HepG2 (cell line): ENCODE measurements at regions not wholly inside any gene's neighbourhood (a gene's known extent, or its start where the extent isn't known, plus 50 kb on each side); places are given as distances from the start of the nearest gene placed in this dataset.
A peak's percentile ranks its signal among the peaks of the same experiment; 100 is the strongest.

ENCODE experiments used
- ARID3A ChIP-seq: IDR thresholded peaks from 2 replicates; pipeline ENCODE4 v1.6.1; 2012; ENCODE audit warnings: low read depth, low read length, improper control_type of control experiment
- ARNT ChIP-seq: fragments of 450-650 bp; IDR thresholded peaks from 2 replicates; pipeline ENCODE4 v1.6.1; 2017
- ATM ChIP-seq: fragments of 450-650 bp; IDR thresholded peaks from 2 replicates; pipeline ENCODE4 v1.7.1; 2017; ENCODE audit warnings: mild to moderate bottlenecking, borderline replicate concordance
- CBFB ChIP-seq: sonication (generic); formaldehyde crosslinking; IDR thresholded peaks from 2 replicates; pipeline ENCODE4 v1.4.0; 2020; ENCODE audit warnings: missing genetic modification reagents
- GTF3A ChIP-seq: sonication (generic); formaldehyde crosslinking; conservative IDR thresholded peaks from 2 replicates; pipeline ENCODE4 v1.4.0; 2020; ENCODE audit warnings: mild to moderate bottlenecking, missing genetic modification reagents
- HINFP ChIP-seq: sonication (generic); formaldehyde crosslinking; IDR thresholded peaks from 2 replicates; pipeline ENCODE4 v1.4.0; 2020; ENCODE audit warnings: low read depth, mild to moderate bottlenecking, missing genetic modification reagents
- IKZF4 ChIP-seq: sonication (generic); formaldehyde crosslinking; IDR thresholded peaks from 2 replicates; pipeline ENCODE4 v1.5.1; 2020; ENCODE audit warnings: borderline replicate concordance, mild to moderate bottlenecking, low read depth, missing genetic modification reagents; ENCODE audit errors: not compliant biosample characterization
- KAT7 ChIP-seq: IDR thresholded peaks from 2 replicates; pipeline ENCODE4 v1.6.1; 2018; ENCODE audit warnings: borderline replicate concordance, missing compliant biosample characterization
- MAFG ChIP-seq: sonication (generic); formaldehyde crosslinking; IDR thresholded peaks from 2 replicates; pipeline ENCODE4 v1.5.1; 2020; ENCODE audit warnings: mild to moderate bottlenecking, missing genetic modification reagents
- NCOA1 ChIP-seq: sonication (generic); formaldehyde crosslinking; IDR thresholded peaks from 2 replicates; pipeline ENCODE4 v1.9.0; 2021; ENCODE audit warnings: missing genetic modification reagents
- PHF5A ChIP-seq: IDR thresholded peaks from one replicate; pipeline ENCODE4 v1.6.1; 2018; ENCODE audit warnings: low read depth, missing genetic modification reagents; ENCODE audit not compliant: unreplicated experiment
- RFXAP ChIP-seq: sonication (generic); formaldehyde crosslinking; IDR thresholded peaks from 2 replicates; pipeline ENCODE4 v1.4.0; 2020; ENCODE audit warnings: missing genetic modification reagents, borderline replicate concordance
- SMYD3 ChIP-seq: sonication (generic); formaldehyde crosslinking; IDR thresholded peaks from 2 replicates; pipeline ENCODE4 v1.8.1; 2023; ENCODE audit warnings: mild to moderate bottlenecking, missing genetic modification reagents
- TOPORS ChIP-seq: sonication (generic); formaldehyde crosslinking; IDR thresholded peaks from 2 replicates; pipeline ENCODE4 v1.8.0; 2023; ENCODE audit warnings: mild to moderate bottlenecking, missing genetic modification reagents
- ZBTB1 ChIP-seq: sonication (generic); formaldehyde crosslinking; IDR thresholded peaks from 2 replicates; pipeline ENCODE4 v1.4.0; 2020; ENCODE audit warnings: missing genetic modification reagents, borderline replicate concordance
- ZNF224 ChIP-seq: sonication (generic); formaldehyde crosslinking; IDR thresholded peaks from 2 replicates; pipeline ENCODE4 v1.5.0; 2020; ENCODE audit warnings: mild to moderate bottlenecking, missing genetic modification reagents
- ZNF263 ChIP-seq: sonication (generic); formaldehyde crosslinking; IDR thresholded peaks from 2 replicates; pipeline ENCODE4 v1.4.0; 2020; ENCODE audit warnings: missing genetic modification reagents
- ZNF274 ChIP-seq: sonication (generic); formaldehyde crosslinking; IDR thresholded peaks from 2 replicates; pipeline ENCODE4 v1.5.1; 2020; ENCODE audit warnings: mild to moderate bottlenecking, missing genetic modification reagents
- ZNF337 ChIP-seq: sonication (generic); formaldehyde crosslinking; IDR thresholded peaks from 2 replicates; pipeline ENCODE4 v1.5.1; 2020; ENCODE audit warnings: missing genetic modification reagents, low read depth, mild to moderate bottlenecking, borderline replicate concordance
- ZNF343 ChIP-seq: sonication (generic); formaldehyde crosslinking; IDR thresholded peaks from 2 replicates; pipeline ENCODE4 v1.4.0; 2020; ENCODE audit warnings: mild to moderate bottlenecking, missing genetic modification reagents
- ZNF350 ChIP-seq: sonication (generic); formaldehyde crosslinking; IDR thresholded peaks from 2 replicates; pipeline ENCODE4 v1.4.0; 2020; ENCODE audit warnings: mild to moderate bottlenecking, low read depth, missing genetic modification reagents, borderline replicate concordance
- ZNF382 ChIP-seq: sonication (generic); formaldehyde crosslinking; IDR thresholded peaks from 2 replicates; pipeline ENCODE4 v1.5.0; 2020; ENCODE audit warnings: missing genetic modification reagents, mild to moderate bottlenecking, borderline replicate concordance
- ZNF557 ChIP-seq: sonication (generic); formaldehyde crosslinking; IDR thresholded peaks from 2 replicates; pipeline ENCODE4 v1.4.0; 2020; ENCODE audit warnings: missing genetic modification reagents
- TF ChIP-seq, protein P1 (sequence below): sonication (generic); formaldehyde crosslinking; IDR thresholded peaks from 2 replicates; pipeline ENCODE4 v1.4.0; 2020; ENCODE audit warnings: missing genetic modification reagents, borderline replicate concordance

GRCh38 chr2:62569907-62570841 lies 64.2 kb upstream of the TMEM17 start (continued):
- TF ChIP-seq CBFB (CRISPR knock-in tag) (no peak; the same call in 1 of the 2 replicates), ZBTB1 (CRISPR knock-in tag) (no peak), ZNF343 (CRISPR knock-in tag) (peak; percentile 28; the same call in 1 of the 2 replicates), ATM (no peak), KAT7 (CRISPR knock-in tag) (0 out of 2 replicates have a peak, but pooled peaks have one; percentile 48), SMYD3 (no peak; the same call in 1 of the 2 replicates), ARID3A (peak; percentile 98), NCOA1 (CRISPR knock-in tag) (peak; percentile 89; the same call in 1 of the 2 replicates), IKZF4 (CRISPR knock-in tag) (no peak), ZNF263 (CRISPR knock-in tag) (peak; percentile 28; the same call in 1 of the 2 replicates), HINFP (no peak; the same call in 1 of the 2 replicates), RFXAP (CRISPR knock-in tag) (no peak; the same call in 1 of the 2 replicates), ZNF382 (CRISPR knock-in tag) (no peak), ZNF350 (peak; percentile 66; the same call in 1 of the 2 replicates), TOPORS (CRISPR knock-in tag) (no peak), MAFG (no peak), PHF5A (peak; percentile 24), ZNF224 (CRISPR knock-in tag) (0 out of 2 replicates have a peak, but pooled peaks have one; percentile 79), ZNF337 (CRISPR knock-in tag) (no peak), GTF3A (peak; percentile 95; the same call in 1 of the 2 replicates), ZNF557 (CRISPR knock-in tag) (peak; percentile 89), ZNF274 (0 out of 2 replicates have a peak, but pooled peaks have one; percentile 35), ARNT (no peak)
- TF ChIP-seq, protein P1, sequence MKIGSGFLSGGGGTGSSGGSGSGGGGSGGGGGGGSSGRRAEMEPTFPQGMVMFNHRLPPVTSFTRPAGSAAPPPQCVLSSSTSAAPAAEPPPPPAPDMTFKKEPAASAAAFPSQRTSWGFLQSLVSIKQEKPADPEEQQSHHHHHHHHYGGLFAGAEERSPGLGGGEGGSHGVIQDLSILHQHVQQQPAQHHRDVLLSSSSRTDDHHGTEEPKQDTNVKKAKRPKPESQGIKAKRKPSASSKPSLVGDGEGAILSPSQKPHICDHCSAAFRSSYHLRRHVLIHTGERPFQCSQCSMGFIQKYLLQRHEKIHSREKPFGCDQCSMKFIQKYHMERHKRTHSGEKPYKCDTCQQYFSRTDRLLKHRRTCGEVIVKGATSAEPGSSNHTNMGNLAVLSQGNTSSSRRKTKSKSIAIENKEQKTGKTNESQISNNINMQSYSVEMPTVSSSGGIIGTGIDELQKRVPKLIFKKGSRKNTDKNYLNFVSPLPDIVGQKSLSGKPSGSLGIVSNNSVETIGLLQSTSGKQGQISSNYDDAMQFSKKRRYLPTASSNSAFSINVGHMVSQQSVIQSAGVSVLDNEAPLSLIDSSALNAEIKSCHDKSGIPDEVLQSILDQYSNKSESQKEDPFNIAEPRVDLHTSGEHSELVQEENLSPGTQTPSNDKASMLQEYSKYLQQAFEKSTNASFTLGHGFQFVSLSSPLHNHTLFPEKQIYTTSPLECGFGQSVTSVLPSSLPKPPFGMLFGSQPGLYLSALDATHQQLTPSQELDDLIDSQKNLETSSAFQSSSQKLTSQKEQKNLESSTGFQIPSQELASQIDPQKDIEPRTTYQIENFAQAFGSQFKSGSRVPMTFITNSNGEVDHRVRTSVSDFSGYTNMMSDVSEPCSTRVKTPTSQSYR (CRISPR knock-in tag), result peak; percentile 86
